ENCODE measurements at regions not wholly inside any gene's neighbourhood (a gene's known extent, or its start where the extent isn't known, plus 50 kb on each side); places are given as distances from the start of the nearest gene placed in this dataset.

DNA sequence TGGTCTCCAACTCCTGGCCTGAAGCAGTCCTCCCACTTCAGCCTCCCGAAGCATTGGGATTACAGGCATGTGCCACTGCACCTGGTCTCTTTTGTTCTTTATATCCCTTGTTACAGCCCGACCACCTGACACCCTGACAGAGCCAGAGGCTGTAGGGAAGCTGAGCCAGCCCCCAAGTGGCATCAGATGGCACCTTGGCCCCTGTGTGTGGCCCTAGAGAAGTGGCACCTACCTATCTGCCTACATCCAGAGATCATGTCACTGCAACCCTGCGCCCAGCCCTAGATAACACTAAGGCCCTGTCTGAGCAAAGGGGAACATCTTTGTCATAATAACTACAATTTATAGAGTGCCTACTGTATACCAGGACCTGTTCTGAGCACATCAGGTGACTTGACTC is 235.0 kb downstream of the AACS start:
- Histone ChIP-seq H3K23me2 (ENCODE audit: low read depth, low read length) (no peaks in the 10 kb centered on the region), H4K20me1 (replicated peaks in 1 of 2; ENCODE audit: control insufficient read depth in 1 of 2, insufficient read depth in 2 of 2, low read length in 2 of 2) (peaks cover 0 to 9% of the 10 kb centered on the region in 2 experiments), H3K18ac (ENCODE audit: extremely low read depth, low read length) (no peak overlapping the region), H3K79me1 (ENCODE audit: low read depth, low read length) (peaks cover 3% of the 10 kb centered on the region), H2BK20ac (ENCODE audit: low read length) (no peak overlapping the region), H3K36me3 (ENCODE audit: control insufficient read depth in 2 of 4, insufficient read depth in 4 of 4, low read length in 3 of 4) (no peaks in the 10 kb centered on the region), H3K23ac (ENCODE audit: insufficient read length) (no peak overlapping the region), H3K9ac (replicated peaks in 1 of 4; ENCODE audit: extremely low read depth in 1 of 4, low read depth in 3 of 4, low read length in 3 of 4) (no peak overlapping the region), H4K91ac (replicated peaks; ENCODE audit: insufficient read length, low read length) (no peak overlapping the region), H2BK5ac (ENCODE audit: low read depth, low read length) (no peak overlapping the region), H2AK5ac (ENCODE audit: low read depth, low read length) (no peak overlapping the region), H3K4me3 (ENCODE audit: extremely low read depth in 1 of 4, insufficient read depth in 2 of 4, low read depth in 3 of 4, low read length in 4 of 4) (no peak overlapping the region), H2BK15ac (ENCODE audit: low read length) (no peak overlapping the region), H2BK120ac (replicated peaks; ENCODE audit: low read depth, low read length) (no peak overlapping the region), H2BK12ac (ENCODE audit: low read depth, low read length) (no peak overlapping the region), H3K4ac (replicated peaks; ENCODE audit: insufficient read length, low read depth, low read length) (no peak overlapping the region), H2AFZ (ENCODE audit: low read length) (no peak overlapping the region), H3K4me2 (ENCODE audit: insufficient read depth in 1 of 2, low read depth in 2 of 2, low read length in 2 of 2) (no peak overlapping the region), H3K27me3 (replicated peaks in 1 of 4; ENCODE audit: control insufficient read depth in 3 of 4, extremely low read depth in 1 of 4, insufficient read depth in 3 of 4, low read length in 3 of 4) (no peaks in the 10 kb centered on the region), H4K5ac (ENCODE audit: insufficient read length, low read depth, low read length) (no peak overlapping the region), H3K56ac (replicated peaks; ENCODE audit: insufficient read length, low read depth, low read length) (no peak overlapping the region), H3K4me1 (replicated peaks in 1 of 4; ENCODE audit: control insufficient read depth in 3 of 4, insufficient read depth in 4 of 4, low read length in 3 of 4) (no peaks in the 10 kb centered on the region; a peak in 2 of 7 replicates), H3K79me2 (ENCODE audit: control insufficient read depth in 1 of 2, insufficient read depth in 2 of 2, low read length in 2 of 2) (peaks cover 0 to 9% of the 10 kb centered on the region in 2 experiments; a peak in 3 of 4 replicates), H3K14ac (ENCODE audit: insufficient read length) (no peak overlapping the region), H4K8ac (ENCODE audit: extremely low read depth, insufficient read depth, low read length) (no peak overlapping the region), H3K9me3 (ENCODE audit: insufficient read depth in 2 of 2, low read depth in 1 of 2, low read length in 1 of 2) (peaks cover 0 to 2% of the 10 kb centered on the region in 2 experiments; a peak in 1 of 4 replicates), H3K27ac (ENCODE audit: low read depth, low read length) (no peak overlapping the region)
- FAIRE-seq (no peak), DNase-seq (ENCODE audit: low read depth in 1 of 2, low spot score in 2 of 2) (no peak)
- WGBS, 2 experiments (ENCODE audit: extremely low coverage in 1 of 2, insufficient coverage in 1 of 2, insufficient read length in 1 of 2, insufficient replicate concordance in 2 of 2, low coverage in 1 of 2, low lambda C conversion rate in 2 of 2, missing lambda C conversion rate in 1 of 2) = 88% methylated on average over 3 of the region's 3 CpGs; no CpG with 5 or more reads in 1 of the 2 experiments
- POLR2A ChIA-PET (ENCODE audit: partially characterized antibody) = interaction anchor here (1.2 kb wide), 1 partner anchor 10 kb away, joined by 4 read pairs; no protein-coding TSS in a partner anchor
- CTCF ChIA-PET (ENCODE audit: partially characterized antibody) = interaction anchor here (1.7 kb wide), 1 partner anchor 31 kb away, joined by 6 read pairs; no protein-coding TSS in a partner anchor
- TF ChIP-seq RBBP5 (IDR thresholded peaks at IDR 0.05; ENCODE audit: borderline replicate concordance, low read depth, low read length) (no peak), MAFK (IDR thresholded peaks at IDR 0.05; ENCODE audit: low read depth, low read length) (no peak), RFX5 (IDR thresholded peaks at IDR 0.05; ENCODE audit: borderline replicate concordance, low read depth, low read length) (no peak), PHF8 (conservative IDR thresholded peaks at IDR 0.05; ENCODE audit: low read depth, low read length) (no peak), SP1 (IDR thresholded peaks at IDR 0.05; ENCODE audit: low read depth, low read length) (no peak), NANOG (IDR thresholded peaks at IDR 0.05; ENCODE audit: insufficient read depth, low read depth, low read length, poor library complexity, severe bottlenecking) (no peak), TBP (IDR thresholded peaks at IDR 0.05; ENCODE audit: low read depth, low read length) (no peak), TAF7 (optimal IDR thresholded peaks at IDR 0.05; ENCODE audit: borderline replicate concordance, low read depth, low read length) (no peak)
- TF ChIP-seq, protein P1, sequence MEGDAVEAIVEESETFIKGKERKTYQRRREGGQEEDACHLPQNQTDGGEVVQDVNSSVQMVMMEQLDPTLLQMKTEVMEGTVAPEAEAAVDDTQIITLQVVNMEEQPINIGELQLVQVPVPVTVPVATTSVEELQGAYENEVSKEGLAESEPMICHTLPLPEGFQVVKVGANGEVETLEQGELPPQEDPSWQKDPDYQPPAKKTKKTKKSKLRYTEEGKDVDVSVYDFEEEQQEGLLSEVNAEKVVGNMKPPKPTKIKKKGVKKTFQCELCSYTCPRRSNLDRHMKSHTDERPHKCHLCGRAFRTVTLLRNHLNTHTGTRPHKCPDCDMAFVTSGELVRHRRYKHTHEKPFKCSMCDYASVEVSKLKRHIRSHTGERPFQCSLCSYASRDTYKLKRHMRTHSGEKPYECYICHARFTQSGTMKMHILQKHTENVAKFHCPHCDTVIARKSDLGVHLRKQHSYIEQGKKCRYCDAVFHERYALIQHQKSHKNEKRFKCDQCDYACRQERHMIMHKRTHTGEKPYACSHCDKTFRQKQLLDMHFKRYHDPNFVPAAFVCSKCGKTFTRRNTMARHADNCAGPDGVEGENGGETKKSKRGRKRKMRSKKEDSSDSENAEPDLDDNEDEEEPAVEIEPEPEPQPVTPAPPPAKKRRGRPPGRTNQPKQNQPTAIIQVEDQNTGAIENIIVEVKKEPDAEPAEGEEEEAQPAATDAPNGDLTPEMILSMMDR (IDR thresholded peaks at IDR 0.05; ENCODE audit: control extremely low read depth in 1 of 3, insufficient read depth in 1 of 3, low read depth in 1 of 3, low read length in 3 of 3) = no peak
- TF ChIP-seq, protein P2, sequence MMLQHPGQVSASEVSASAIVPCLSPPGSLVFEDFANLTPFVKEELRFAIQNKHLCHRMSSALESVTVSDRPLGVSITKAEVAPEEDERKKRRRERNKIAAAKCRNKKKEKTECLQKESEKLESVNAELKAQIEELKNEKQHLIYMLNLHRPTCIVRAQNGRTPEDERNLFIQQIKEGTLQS (IDR thresholded peaks at IDR 0.05; ENCODE audit: insufficient read depth, low read depth, low read length) = no peak
- TF ChIP-seq, protein P3, sequence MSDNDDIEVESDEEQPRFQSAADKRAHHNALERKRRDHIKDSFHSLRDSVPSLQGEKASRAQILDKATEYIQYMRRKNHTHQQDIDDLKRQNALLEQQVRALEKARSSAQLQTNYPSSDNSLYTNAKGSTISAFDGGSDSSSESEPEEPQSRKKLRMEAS (IDR thresholded peaks at IDR 0.05) = no peak
